ENCODE measurements at regions not wholly inside any gene's neighbourhood (a gene's known extent, or its start where the extent isn't known, plus 50 kb on each side); places are given as distances from the start of the nearest gene placed in this dataset.

- TF ChIP-seq CTCF (IDR thresholded peaks at IDR 0.05) (no peak), POLR2A (IDR thresholded peaks at IDR 0.05) (no peak)
These were observed 741.3 kb upstream of the MMS22L start for GRCh38 chr6:98024359-98024758.

Measured in testis (tissue), 2 donors.